ENCODE measurements at regions not wholly inside any gene's neighbourhood (a gene's known extent, or its start where the extent isn't known, plus 50 kb on each side); places are given as distances from the start of the nearest gene placed in this dataset.

GRCh38 chr6:144515761-144516160, 230.6 kb downstream of the UTRN start:
- TF ChIP-seq, protein P1, sequence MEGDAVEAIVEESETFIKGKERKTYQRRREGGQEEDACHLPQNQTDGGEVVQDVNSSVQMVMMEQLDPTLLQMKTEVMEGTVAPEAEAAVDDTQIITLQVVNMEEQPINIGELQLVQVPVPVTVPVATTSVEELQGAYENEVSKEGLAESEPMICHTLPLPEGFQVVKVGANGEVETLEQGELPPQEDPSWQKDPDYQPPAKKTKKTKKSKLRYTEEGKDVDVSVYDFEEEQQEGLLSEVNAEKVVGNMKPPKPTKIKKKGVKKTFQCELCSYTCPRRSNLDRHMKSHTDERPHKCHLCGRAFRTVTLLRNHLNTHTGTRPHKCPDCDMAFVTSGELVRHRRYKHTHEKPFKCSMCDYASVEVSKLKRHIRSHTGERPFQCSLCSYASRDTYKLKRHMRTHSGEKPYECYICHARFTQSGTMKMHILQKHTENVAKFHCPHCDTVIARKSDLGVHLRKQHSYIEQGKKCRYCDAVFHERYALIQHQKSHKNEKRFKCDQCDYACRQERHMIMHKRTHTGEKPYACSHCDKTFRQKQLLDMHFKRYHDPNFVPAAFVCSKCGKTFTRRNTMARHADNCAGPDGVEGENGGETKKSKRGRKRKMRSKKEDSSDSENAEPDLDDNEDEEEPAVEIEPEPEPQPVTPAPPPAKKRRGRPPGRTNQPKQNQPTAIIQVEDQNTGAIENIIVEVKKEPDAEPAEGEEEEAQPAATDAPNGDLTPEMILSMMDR (IDR thresholded peaks at IDR 0.05) = no peak
- TF ChIP-seq POLR2A (IDR thresholded peaks at IDR 0.05) = no peak

Data from vagina (tissue), 2 donors.